HG03175 (cell line): ENCODE measurements at regions not wholly inside any gene's neighbourhood (a gene's known extent, or its start where the extent isn't known, plus 50 kb on each side); places are given as distances from the start of the nearest gene placed in this dataset.

Experiments
- ATAC-seq: cut with Tn5 transposase; IDR thresholded peaks from one replicate; pipeline ENCODE4 v1.9.1; 2021; ENCODE audit warnings: mild to moderate bottlenecking, moderate library complexity; ENCODE audit not compliant: unreplicated experiment

DNA sequence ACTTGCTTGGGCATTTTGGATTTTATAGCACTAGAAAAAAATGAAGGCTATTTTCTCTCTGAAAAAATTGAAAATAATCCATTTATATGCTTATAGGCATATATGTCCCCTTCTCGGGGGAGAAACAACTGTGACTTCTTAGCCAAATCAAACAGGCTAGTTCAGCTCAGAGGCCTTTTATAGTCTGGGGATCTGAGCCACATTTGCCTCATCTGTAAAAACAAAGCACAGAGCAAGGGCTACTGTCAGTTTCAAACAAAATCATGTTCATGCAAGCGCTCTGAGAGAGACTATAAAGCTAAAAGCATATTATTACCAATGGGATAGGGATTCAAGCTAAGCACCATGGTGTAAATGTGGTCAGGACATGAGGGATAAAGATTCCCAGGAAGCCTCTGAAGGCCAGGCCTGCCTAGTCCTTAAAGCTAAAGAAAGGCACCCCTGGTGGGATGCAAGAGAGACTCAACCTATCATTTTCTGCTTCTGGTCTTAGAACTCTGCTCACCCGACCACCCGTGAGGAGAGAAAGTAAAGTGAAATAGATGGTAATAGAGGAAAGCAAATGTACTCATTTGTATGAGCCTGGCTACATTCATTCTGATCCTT is 51.0 kb upstream of the IL12A start:
- no peak for ATAC-seq

- ATAC-seq = no peak
These were observed 49.9 kb upstream of the IL12A start for GRCh38 chr3:159938714-159939113.
